Activated T-cell treated with anti-CD3 and anti-CD28 coated beads, Interleukin-2, amount 50 U/mL, for 72 hours (primary cell): ENCODE measurements at regions not wholly inside any gene's neighbourhood (a gene's known extent, or its start where the extent isn't known, plus 50 kb on each side); places are given as distances from the start of the nearest gene placed in this dataset.
"Not testable (repeated sequence)": the region's sequence is repeated elsewhere in the genome, so short reads cannot be mapped to it uniquely, and the experiment has no call there.

Source experiments
- ATAC-seq, 2 donors: fragments of 150-1000 bp; cut with Tn5 transposase; replicated peaks in 1 of 2; 2 replicates each; pipeline ENCODE4 v1.10.0; 2021; ENCODE audit warnings: moderate library complexity in 2 of 2, mild to moderate bottlenecking in 1 of 2
- DNase-seq, 2 donors: peaks; one replicate each; pipeline ENCODE4 v3.0.0; 2021 to 2022; ENCODE audit warnings: mixed read lengths in 1 of 2
- H3K27ac Mint-ChIP-seq: one replicate; pipeline ENCODE4 v1.8.0; 2022; ENCODE audit warnings: mild to moderate bottlenecking, moderate library complexity, mixed read lengths
- H3K27me3 Mint-ChIP-seq: one replicate; pipeline ENCODE4 v1.8.0; 2022; ENCODE audit warnings: low read depth, mixed read lengths
- H3K36me3 Mint-ChIP-seq, 2 donors: one replicate each; pipeline ENCODE4 v1.8.0; 2022; ENCODE audit warnings: mixed read lengths in 2 of 2, mild to moderate bottlenecking in 1 of 2; ENCODE audit not compliant: insufficient read depth in 2 of 2
- H3K4me1 Mint-ChIP-seq: one replicate; pipeline ENCODE4 v1.8.0; 2022; ENCODE audit warnings: low read depth, mixed read lengths
- H3K4me3 Mint-ChIP-seq, 2 donors: one replicate each; pipeline ENCODE4 v1.8.0; 2022; ENCODE audit warnings: mild to moderate bottlenecking in 2 of 2, mixed read lengths in 2 of 2, moderate library complexity in 2 of 2
- H3K9me3 Mint-ChIP-seq, 2 donors: one replicate each; pipeline ENCODE4 v1.8.0; 2022; ENCODE audit warnings: mixed read lengths in 2 of 2

DNA sequence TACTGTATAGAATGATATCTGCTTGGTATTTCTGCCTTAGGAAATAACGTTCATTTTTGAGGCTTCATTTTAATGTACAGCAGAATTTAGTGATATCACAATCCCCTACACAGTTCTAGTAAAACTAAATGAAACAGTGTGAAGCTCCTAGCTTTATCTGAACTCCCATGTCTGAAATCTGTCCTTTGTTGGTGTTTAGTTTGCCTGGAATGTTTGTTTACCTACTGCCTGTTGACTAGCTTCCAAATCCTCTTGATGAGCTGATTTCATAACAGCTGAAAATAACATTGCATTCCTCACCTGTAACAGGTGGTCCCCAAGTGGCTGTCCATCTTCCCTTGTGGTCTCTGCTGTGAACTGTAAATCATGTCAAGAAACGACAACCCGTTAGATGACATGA is 629.1 kb downstream of the TTLL7 start:
- H3K4me3 Mint-ChIP-seq, H3K4me1 Mint-ChIP-seq, DNase-seq, H3K27me3 Mint-ChIP-seq, ATAC-seq, H3K27ac Mint-ChIP-seq, H3K9me3 Mint-ChIP-seq, H3K36me3 Mint-ChIP-seq: not testable (repeated sequence)

DNA sequence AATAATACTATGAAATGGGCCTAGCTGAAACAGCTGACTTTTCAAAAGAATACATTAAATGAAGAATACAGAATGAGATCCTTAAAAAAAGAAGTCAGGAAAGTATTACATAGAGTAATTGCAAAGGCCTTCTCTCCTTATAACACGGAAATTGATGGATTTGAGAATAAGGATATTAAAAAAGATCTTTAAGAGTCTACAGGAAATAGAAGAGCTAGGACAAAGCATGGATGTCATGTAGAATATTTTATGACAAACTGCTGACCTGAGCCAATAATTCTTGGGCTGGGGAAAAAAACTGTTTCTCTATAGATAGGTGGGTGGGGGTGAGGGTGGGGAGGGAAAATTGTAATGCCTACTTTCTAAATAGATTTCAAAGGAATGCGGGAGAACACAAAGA is 633.6 kb downstream of the TTLL7 start:
- H3K36me3 Mint-ChIP-seq, ATAC-seq, H3K4me1 Mint-ChIP-seq, H3K27ac Mint-ChIP-seq, H3K27me3 Mint-ChIP-seq, H3K4me3 Mint-ChIP-seq, H3K9me3 Mint-ChIP-seq, DNase-seq: not testable (repeated sequence)

DNA sequence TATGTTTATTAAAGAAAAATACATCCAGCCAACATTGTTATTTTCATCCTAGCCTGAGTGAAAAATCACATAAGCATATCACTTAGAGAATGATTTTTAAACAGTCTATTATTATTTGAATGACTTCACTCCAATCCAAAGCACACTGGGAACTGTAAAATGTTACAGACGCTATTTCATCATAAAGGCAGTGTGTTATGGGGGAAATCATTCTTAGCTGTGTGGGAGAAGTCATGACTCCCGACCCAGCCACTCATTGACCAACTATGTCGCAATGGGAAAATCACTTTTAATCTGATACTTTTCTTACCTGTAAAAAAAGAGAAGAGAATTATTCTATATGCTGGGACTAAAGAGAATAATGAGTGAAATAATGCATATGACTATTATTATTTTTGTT is 653.6 kb downstream of the TTLL7 start:
- not testable (repeated sequence) for H3K27ac Mint-ChIP-seq, H3K27me3 Mint-ChIP-seq, H3K4me3 Mint-ChIP-seq, H3K9me3 Mint-ChIP-seq, H3K4me1 Mint-ChIP-seq, H3K36me3 Mint-ChIP-seq, DNase-seq, ATAC-seq

DNA sequence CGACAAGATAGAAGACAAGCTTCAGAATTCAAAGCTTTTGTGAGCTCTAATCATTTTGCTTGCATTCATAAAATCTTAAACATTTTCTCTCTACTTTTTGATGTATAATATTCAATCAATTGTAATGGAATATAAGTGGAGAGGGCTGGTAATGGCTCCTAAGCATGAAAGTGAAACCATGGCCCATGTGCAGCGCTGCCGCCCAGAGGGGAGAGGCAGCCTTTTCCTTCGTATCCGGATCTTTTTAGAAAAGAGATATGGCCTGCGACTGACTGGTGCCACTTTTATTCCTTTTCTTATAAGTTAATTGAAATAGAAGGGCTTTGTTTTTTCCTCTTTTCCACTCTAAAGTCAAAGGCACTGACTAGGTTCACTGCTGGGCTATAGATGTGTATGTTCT is 655.2 kb downstream of the TTLL7 start:
- H3K4me3 Mint-ChIP-seq, H3K27me3 Mint-ChIP-seq, ATAC-seq, DNase-seq, H3K4me1 Mint-ChIP-seq, H3K9me3 Mint-ChIP-seq, H3K36me3 Mint-ChIP-seq, H3K27ac Mint-ChIP-seq: not testable (repeated sequence)

DNA sequence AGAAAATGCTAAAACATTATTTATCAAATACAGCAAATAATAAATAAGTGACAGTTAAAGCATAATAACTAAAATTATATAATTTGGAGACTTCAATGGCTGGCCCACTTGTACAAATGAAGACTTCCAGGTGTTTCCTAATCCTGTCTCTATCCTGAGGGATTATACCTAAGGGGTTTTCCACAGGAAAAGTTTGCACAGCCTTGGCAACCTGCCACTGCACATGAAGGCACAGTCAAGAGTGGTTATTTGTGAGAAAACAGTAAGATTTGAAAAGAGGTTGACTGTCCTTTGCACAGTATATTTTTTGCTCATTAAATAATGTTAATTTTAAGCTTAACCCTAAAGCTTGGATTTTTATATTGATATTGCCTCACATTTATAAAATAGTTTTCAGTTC is 655.9 kb downstream of the TTLL7 start:
- not testable (repeated sequence) for H3K4me3 Mint-ChIP-seq, DNase-seq, H3K36me3 Mint-ChIP-seq, H3K27me3 Mint-ChIP-seq, H3K9me3 Mint-ChIP-seq, ATAC-seq, H3K4me1 Mint-ChIP-seq, H3K27ac Mint-ChIP-seq

DNA sequence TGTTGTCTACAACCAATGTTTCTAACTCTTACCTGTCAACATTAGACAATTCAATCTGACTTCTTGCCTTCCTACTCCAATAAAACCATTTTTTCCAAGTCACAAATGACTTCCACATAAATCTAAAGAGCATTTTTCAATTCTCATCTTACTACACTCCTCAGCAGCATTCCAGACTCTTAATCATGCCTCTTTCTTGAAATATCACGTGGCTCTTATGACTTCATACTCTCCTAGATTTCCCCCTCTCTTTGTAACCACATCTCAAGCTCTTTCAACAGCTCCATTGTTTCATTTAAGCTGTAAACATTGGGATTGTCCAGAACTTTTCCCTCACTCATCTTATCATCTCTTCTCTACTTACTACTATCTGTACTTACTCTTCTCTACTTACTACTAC is 666.6 kb downstream of the TTLL7 start:
- not testable (repeated sequence) for DNase-seq, ATAC-seq, H3K27me3 Mint-ChIP-seq, H3K27ac Mint-ChIP-seq, H3K36me3 Mint-ChIP-seq, H3K4me3 Mint-ChIP-seq, H3K4me1 Mint-ChIP-seq, H3K9me3 Mint-ChIP-seq

DNA sequence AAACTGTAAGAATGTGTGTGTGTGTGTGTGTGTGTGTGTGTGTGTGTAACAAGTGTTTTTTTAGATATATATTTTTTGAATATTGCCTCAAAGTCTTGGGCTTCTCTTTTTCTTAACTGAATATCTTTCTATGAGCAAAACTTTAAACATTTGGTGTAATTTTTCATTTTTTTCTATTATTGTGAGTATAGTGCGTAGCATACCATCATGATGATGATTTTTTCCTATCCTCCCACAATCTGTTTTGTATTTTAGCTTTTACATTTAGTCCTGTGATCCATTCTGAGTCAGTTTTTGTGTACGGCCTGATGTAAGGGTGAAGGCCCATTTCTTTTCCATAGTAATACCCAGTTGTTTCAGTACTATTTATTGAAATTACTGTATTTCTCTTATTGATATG is 680.6 kb downstream of the TTLL7 start:
- Mint-ChIP-seq H3K9me3 (peaks cover 0 to 1% of the 10 kb centered on the region in 2 donors), H3K4me1 (no peaks in the 10 kb centered on the region), H3K27me3 (no peaks in the 10 kb centered on the region), H3K27ac (no peak overlapping the region), H3K4me3 (no peak overlapping the region), H3K36me3 (peaks cover 0 to 2% of the 10 kb centered on the region in 2 donors)
- ATAC-seq = no peak
- no peak for DNase-seq

DNA sequence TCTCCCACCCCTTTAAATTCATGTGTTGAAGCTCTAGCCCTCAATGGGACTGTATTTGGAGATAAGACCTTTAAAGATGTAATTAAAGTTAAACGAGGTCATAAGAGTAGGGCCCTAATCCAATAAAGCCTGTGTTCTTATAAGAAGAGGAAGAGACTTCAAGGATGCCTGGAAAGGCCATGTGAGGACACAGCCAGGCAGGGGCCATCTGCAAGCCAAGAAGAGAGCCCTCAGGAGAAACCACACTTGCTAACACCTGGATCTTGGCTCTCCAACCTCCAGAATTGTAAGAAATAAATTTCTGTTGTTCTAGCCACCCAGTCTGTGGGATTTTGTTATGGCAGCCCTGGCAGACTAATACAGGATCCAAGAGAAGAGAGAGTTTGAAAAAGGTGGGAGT is 683.5 kb downstream of the TTLL7 start:
- not testable (repeated sequence) for H3K27ac Mint-ChIP-seq, H3K4me1 Mint-ChIP-seq, H3K36me3 Mint-ChIP-seq, ATAC-seq, H3K27me3 Mint-ChIP-seq, H3K9me3 Mint-ChIP-seq, H3K4me3 Mint-ChIP-seq, DNase-seq

DNA sequence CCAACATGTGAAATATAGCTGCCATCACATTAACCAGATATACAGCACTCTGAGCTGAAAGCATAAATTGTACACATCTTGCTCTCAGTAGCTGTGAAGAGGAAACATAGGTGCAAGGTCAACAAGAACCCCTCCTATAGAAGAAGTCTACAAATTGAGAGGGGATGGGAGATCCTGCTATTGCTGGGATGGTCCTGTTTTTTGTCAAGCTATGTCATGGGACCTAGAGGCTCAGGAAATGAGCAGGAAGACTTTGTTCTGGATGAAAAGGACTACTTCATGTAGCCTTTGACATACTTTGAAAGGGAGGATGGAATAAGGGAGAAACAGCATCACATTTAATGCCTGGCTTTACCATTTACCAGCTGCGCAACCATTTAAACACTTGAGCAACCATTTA is 688.8 kb downstream of the TTLL7 start:
- H3K4me1 Mint-ChIP-seq, DNase-seq, H3K27ac Mint-ChIP-seq, ATAC-seq, H3K36me3 Mint-ChIP-seq, H3K9me3 Mint-ChIP-seq, H3K4me3 Mint-ChIP-seq, H3K27me3 Mint-ChIP-seq: not testable (repeated sequence)

DNA sequence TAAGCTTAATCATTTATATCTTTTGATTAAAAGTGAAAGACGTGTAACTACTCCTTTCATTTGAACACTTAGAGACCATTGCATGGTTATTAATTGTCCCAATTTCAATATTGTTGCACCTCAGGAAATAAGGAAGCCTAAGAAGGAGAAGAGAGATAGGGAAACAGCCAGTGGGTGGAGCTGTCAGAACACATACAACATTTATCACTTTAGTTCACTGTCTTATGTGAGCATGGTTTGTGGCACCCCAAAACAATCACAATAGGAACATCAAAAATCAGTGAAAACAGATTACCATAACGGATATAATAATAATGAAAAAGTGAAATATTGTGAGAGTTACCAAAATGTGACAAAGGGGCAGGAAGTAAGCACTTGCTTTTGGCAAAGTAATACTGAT is 689.9 kb downstream of the TTLL7 start:
- H3K4me1 Mint-ChIP-seq, H3K4me3 Mint-ChIP-seq, DNase-seq, H3K27ac Mint-ChIP-seq, H3K9me3 Mint-ChIP-seq, H3K36me3 Mint-ChIP-seq, H3K27me3 Mint-ChIP-seq, ATAC-seq: not testable (repeated sequence)

DNA sequence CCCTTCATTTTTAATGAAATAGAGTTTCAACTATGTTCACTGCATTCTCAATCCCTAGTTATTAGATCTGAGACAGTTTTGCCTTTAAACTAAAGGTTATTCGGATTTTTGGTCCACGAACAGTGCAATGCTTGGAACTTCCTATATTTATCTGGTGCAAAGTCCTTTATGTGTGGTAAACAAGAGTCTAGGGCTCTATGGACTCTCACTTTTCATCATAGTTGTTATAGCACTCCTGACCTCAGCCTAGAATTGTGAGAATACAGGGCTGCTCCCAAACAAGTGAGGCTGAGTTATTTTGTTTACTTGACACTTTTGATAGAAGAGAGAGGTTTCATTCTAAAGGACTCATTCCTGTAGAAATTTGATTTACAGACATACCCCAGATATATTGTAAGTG is 692.1 kb downstream of the TTLL7 start:
- H3K9me3 Mint-ChIP-seq, H3K36me3 Mint-ChIP-seq, H3K27me3 Mint-ChIP-seq, H3K4me1 Mint-ChIP-seq, H3K4me3 Mint-ChIP-seq, DNase-seq, H3K27ac Mint-ChIP-seq, ATAC-seq: not testable (repeated sequence)

DNA sequence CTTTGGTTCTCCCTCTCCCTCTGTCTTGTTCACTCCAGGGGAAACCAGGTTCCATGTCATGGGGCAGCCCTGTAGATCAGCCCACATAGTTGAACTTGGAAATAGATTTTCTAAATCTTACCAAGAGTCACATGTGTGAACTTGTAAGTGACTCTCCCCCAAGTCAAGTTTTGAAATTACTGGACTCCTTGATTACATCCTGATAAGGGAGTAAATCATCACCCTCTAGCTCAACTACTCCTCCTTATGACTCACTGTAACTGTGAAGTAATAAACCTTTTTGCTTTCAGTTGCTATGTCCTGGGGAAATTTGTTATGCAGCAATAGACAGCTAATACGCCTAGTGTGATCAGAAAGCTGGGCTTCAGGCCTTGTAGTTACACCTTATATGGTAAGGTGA is 703.3 kb downstream of the TTLL7 start:
- peaks cover 10 to 12% of the 10 kb centered on the region in 2 donors for H3K36me3 Mint-ChIP-seq
- peaks cover 6 to 15% of the 10 kb centered on the region in 2 donors for H3K9me3 Mint-ChIP-seq
- not testable (repeated sequence) for H3K27ac Mint-ChIP-seq, H3K4me1 Mint-ChIP-seq, DNase-seq, H3K4me3 Mint-ChIP-seq, H3K27me3 Mint-ChIP-seq
- ATAC-seq = peak; percentile 95

DNA sequence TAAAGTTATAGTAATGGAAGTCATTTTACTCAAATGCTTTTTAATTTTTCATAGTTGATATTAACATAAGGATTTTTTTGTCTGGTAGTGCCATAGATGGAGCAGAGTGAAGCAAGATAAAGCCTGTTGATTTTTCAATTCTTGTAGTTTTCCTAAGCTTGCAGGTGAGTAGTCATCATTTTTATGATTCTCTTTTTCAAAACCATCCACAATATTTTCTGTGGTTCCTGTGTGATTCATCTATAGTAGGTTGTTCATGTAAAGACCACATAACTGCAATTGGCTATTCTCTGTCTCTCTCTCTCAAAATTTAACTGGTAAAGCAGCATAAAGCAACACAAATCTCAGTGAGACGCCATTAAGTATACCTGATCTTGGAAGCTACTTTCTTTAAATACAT is 711.5 kb downstream of the TTLL7 start:
- H3K27ac Mint-ChIP-seq, H3K36me3 Mint-ChIP-seq, H3K9me3 Mint-ChIP-seq, H3K4me3 Mint-ChIP-seq, H3K4me1 Mint-ChIP-seq, H3K27me3 Mint-ChIP-seq, DNase-seq: not testable (repeated sequence)
- peak; percentile 23 to 45 for ATAC-seq

DNA sequence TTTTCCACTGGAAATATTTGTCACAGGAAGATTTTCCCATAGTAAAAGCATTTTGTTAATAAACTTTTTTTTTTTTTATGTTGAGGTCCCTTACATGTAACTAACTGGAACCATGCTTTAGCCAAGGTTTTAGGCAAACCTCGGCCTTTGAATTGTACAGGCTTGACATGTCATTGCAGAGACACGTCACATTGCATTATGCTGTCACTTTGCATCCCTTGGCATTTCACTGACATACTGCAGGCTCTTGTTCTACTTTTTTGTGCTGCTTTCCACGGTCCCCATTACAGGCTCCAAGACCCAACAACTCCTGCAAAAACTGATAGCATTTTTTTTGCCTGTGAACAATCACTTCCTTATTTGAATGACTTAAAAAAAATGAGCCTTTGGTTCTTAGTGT is 724.3 kb downstream of the TTLL7 start:
- not testable (repeated sequence) for H3K9me3 Mint-ChIP-seq

DNA sequence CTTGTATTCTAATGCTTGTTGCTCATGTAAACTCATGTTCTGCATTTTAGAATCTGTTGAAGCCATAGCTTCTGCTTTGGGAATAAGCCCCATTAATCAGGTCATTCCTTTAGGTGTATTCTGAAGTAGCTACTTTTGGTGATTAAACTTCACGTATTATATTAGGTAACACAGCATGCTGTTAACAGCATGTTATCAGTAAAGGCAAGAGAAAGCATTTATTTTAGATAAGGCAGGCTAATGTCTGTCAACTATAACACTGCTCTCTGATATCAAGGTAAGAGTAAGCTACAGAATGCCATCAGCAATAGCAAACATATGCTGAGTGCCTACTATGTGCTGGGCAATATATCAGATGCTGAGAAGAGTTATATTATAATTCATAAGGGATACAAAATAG is 726.4 kb downstream of the TTLL7 start:
- H3K4me1 Mint-ChIP-seq, H3K27me3 Mint-ChIP-seq, H3K4me3 Mint-ChIP-seq, ATAC-seq, H3K36me3 Mint-ChIP-seq, H3K9me3 Mint-ChIP-seq, DNase-seq, H3K27ac Mint-ChIP-seq: not testable (repeated sequence)

More for the DNA sequence above, 724.3 kb downstream of the TTLL7 start:
- not testable (repeated sequence) for H3K4me3 Mint-ChIP-seq, H3K27ac Mint-ChIP-seq, ATAC-seq, DNase-seq, H3K4me1 Mint-ChIP-seq, H3K36me3 Mint-ChIP-seq, H3K27me3 Mint-ChIP-seq
